Vagina (tissue), 2 donors: ENCODE measurements at regions not wholly inside any gene's neighbourhood (a gene's known extent, or its start where the extent isn't known, plus 50 kb on each side); places are given as distances from the start of the nearest gene placed in this dataset.

Source experiments
- POLR2A ChIP-seq, 2 donors: fragments of 450-650 bp; IDR thresholded peaks; one replicate each; pipeline ENCODE4 v1.6.1; 2017; ENCODE audit warnings: antibody characterized with exemption in 2 of 2, mild to moderate bottlenecking in 2 of 2, moderate library complexity in 2 of 2
- TF ChIP-seq, protein P1 (sequence below), 3 experiments: fragments of 450-650 bp in 2 of 3; fragments of 200-600 bp in 1 of 3; sonication (generic) in 1 of 3; IDR thresholded peaks; one replicate each; pipeline ENCODE4 v1.5.1; 2017 to 2019; ENCODE audit warnings: antibody characterized with exemption in 3 of 3, mild to moderate bottlenecking in 2 of 3, moderate library complexity in 2 of 3

DNA sequence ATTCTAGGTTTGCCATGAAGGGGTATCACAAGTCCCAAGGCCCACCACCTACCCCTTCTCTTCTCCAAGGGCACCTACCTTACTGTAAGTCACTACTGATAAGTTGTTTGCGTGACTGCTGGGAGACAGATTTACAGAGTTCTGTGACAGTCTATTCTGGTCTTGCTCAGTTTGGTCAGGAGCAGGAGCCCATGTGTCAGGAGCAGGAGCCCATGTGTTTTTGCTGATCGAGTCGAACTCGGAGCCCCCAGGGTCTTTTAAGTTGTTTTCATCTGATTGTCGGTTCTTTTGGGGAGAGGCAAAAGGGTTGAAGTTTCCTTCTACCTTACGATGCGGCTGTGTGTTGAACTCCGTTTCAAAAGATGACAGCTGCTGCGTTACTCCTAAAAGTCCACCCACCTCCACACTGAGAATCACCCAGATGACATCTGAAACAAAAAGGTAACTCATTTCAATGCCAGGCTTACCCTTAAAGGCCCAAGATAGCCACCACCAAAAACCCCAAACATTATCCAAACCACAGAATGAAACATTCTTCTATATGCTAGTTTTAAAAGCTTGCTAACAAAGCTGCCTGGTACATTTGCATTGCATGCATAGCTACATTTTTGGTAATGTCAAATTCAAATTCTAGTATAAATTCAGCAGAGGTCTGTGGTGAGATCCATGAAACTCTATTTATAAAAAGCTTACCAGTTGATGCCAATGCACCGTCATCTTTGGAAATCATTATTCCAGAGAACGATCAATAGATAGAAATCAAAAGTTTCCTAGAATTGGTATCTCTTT, 50.5 kb upstream of the SPDEF start:
- TF ChIP-seq, protein P1, sequence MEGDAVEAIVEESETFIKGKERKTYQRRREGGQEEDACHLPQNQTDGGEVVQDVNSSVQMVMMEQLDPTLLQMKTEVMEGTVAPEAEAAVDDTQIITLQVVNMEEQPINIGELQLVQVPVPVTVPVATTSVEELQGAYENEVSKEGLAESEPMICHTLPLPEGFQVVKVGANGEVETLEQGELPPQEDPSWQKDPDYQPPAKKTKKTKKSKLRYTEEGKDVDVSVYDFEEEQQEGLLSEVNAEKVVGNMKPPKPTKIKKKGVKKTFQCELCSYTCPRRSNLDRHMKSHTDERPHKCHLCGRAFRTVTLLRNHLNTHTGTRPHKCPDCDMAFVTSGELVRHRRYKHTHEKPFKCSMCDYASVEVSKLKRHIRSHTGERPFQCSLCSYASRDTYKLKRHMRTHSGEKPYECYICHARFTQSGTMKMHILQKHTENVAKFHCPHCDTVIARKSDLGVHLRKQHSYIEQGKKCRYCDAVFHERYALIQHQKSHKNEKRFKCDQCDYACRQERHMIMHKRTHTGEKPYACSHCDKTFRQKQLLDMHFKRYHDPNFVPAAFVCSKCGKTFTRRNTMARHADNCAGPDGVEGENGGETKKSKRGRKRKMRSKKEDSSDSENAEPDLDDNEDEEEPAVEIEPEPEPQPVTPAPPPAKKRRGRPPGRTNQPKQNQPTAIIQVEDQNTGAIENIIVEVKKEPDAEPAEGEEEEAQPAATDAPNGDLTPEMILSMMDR (IDR thresholded peaks at IDR 0.05): no peak
- no peak for TF ChIP-seq POLR2A (IDR thresholded peaks at IDR 0.05)
